GM20431 (cell line): ENCODE measurements at regions not wholly inside any gene's neighbourhood (a gene's known extent, or its start where the extent isn't known, plus 50 kb on each side); places are given as distances from the start of the nearest gene placed in this dataset.
"Not testable (repeated sequence)": the region's sequence is repeated elsewhere in the genome, so short reads cannot be mapped to it uniquely, and the experiment has no call there.

Source experiments
- in situ Hi-C: fragments of 300-500 bp; cut with MseI, MboI; formaldehyde crosslinking; loops from one replicate; pipeline ENCODE4 v1.15.0; 2020; ENCODE audit warnings: low sequenced_read_pairs; ENCODE audit not compliant: unreplicated experiment

- in situ Hi-C loops, result no loop called here
Observed at GRCh38 chr6:74603322-74604076, 602.4 kb downstream of the COL12A1 start.

- in situ Hi-C loops, result no loop called here
Observed at GRCh38 chr6:74602206-74602605, 603.6 kb downstream of the COL12A1 start.

- in situ Hi-C loops, result no loop called here
Observed at GRCh38 chr6:74598462-74599393, 607.1 kb downstream of the COL12A1 start.

- in situ Hi-C loops, result no loop called here
Observed at GRCh38 chr6:74597840-74598239, 608.0 kb downstream of the COL12A1 start.

- in situ Hi-C loops, result no loop called here
Observed at GRCh38 chr6:74597266-74597665, 608.6 kb downstream of the COL12A1 start.

GRCh38 chr6:74596588-74596987, 609.3 kb downstream of the COL12A1 start:
- in situ Hi-C loops, result no loop called here

GRCh38 chr6:74594350-74594749, 611.5 kb downstream of the COL12A1 start:
- in situ Hi-C loops, result not testable (repeated sequence)

- in situ Hi-C loops, result no loop called here
Observed at GRCh38 chr6:74588094-74588832, 617.6 kb downstream of the COL12A1 start.

- in situ Hi-C loops, result no loop called here
Observed at GRCh38 chr6:74587386-74587785, 618.5 kb downstream of the COL12A1 start.

GRCh38 chr6:74585753-74586152, 620.1 kb downstream of the COL12A1 start:
- in situ Hi-C loops, result no loop called here

GRCh38 chr6:74581681-74582080, 624.2 kb downstream of the COL12A1 start:
- in situ Hi-C loops, result no loop called here

- in situ Hi-C loops, result no loop called here
Observed at GRCh38 chr6:74579794-74580193, 626.1 kb downstream of the COL12A1 start.

- in situ Hi-C loops, result no loop called here
Observed at GRCh38 chr6:74579047-74579446, 626.8 kb downstream of the COL12A1 start.

- in situ Hi-C loops, result no loop called here
Observed at GRCh38 chr6:74578339-74578738, 627.5 kb downstream of the COL12A1 start.

- in situ Hi-C loops, result no loop called here
Observed at GRCh38 chr6:74577619-74578018, 628.2 kb downstream of the COL12A1 start.

GRCh38 chr6:74574794-74575193, 631.1 kb downstream of the COL12A1 start:
- in situ Hi-C loops, result no loop called here

GRCh38 chr6:74573613-74574012, 632.2 kb downstream of the COL12A1 start:
- in situ Hi-C loops, result no loop called here

- in situ Hi-C loops, result no loop called here
Observed at GRCh38 chr6:74570044-74570443, 635.8 kb downstream of the COL12A1 start.

- in situ Hi-C loops, result no loop called here
Observed at GRCh38 chr6:74568861-74569260, 637.0 kb downstream of the COL12A1 start.

GRCh38 chr6:74567923-74568290, 637.9 kb downstream of the COL12A1 start:
- in situ Hi-C loops, result not testable (repeated sequence)
